GM08714 (cell line): ENCODE measurements at regions not wholly inside any gene's neighbourhood (a gene's known extent, or its start where the extent isn't known, plus 50 kb on each side); places are given as distances from the start of the nearest gene placed in this dataset.
"Not testable (repeated sequence)": the region's sequence is repeated elsewhere in the genome, so short reads cannot be mapped to it uniquely, and the experiment has no call there.

Experiments
- H3K4me3 ChIP-seq: fragments of 200-500 bp; sonication (Bioruptor generic); 2 replicates; pipeline ENCODE4 v1.5.1; 2014; ENCODE audit warnings: mild to moderate bottlenecking, low read length, inconsistent platforms
- ZNF274 ChIP-seq: IDR thresholded peaks from 2 replicates; pipeline ENCODE4 v1.6.1; 2012; ENCODE audit warnings: mild to moderate bottlenecking, low read depth, low read length

DNA sequence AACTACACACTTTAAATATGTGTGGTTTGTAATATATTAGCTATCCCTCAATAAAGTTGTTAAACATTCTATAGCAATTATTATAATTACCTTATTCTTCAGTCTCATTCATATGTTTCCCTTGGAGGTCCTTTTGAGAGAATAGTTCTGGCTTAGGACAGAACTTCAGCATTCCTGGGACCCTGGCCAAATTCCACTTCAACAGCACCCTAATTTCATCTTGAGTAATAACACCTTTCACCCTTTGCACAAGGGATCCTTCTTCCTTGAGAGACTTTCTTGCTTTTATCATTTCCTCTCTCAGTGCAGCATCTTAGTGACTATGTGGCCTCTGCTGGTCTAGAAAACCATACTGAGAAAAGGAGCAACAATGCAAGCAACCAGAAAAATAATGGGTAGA is 255.9 kb downstream of the C11orf87 start:
- no peak overlapping the region for H3K4me3 ChIP-seq
- TF ChIP-seq ZNF274, result no peak

DNA sequence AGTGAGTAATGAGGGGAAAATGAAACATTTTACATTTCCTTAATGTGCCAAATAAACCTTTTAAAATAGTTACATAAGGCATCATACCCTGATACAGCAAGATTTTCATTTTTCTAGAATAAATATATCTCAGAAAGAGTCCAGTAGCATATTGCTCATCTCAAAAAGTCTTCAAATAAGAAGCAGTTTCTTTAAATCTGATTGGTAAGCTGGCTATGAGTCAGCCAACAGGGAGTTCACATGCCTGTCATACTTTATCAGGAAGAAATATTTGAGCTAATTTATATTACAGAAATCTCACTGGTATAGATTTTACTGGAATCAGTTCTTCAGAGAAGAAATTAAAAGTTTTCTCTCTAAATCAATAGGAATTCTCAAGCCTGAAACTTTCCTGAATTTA is 258.1 kb downstream of the C11orf87 start:
- no peak for TF ChIP-seq ZNF274
- H3K4me3 ChIP-seq, result no peak overlapping the region

DNA sequence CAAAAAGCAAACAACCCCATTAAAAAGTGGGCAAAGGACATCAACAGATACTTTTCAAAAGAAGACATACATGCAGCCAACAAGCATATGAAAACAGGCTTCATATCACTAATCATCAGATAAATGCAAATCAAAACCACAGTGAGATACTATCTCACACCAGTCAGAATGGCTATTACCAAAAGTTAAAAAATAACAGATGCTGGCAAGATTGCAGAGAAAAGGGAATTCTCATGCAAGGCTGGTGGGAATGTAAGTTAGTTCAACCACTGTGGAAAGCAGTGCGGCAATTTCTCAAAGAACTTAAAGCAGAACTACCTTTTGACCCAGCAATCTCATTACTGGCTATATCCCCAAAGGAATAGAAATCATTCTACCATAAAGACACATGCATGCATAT is 260.8 kb downstream of the C11orf87 start:
- not testable (repeated sequence) for H3K4me3 ChIP-seq

DNA sequence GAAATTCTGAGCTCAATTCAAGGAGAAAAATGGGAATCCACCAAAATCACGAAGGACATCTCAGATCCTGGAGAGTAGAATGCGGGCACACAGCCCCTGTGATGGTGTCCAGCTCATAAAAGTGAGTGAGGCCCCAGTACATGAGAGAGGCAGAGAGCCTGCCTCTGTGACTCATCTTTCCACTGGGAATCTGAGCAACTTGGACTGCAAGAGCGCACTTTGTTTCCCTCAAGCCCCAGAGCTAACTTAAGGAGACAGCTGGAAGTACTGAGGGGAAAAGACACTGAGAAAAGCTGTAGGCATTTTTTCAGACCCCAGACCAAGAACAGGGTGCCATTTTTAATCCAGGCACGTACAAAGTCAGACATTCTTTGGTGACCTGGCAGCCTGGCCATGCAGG is 273.7 kb downstream of the C11orf87 start:
- H3K4me3 ChIP-seq, result no peak overlapping the region
- no peak for TF ChIP-seq ZNF274

DNA sequence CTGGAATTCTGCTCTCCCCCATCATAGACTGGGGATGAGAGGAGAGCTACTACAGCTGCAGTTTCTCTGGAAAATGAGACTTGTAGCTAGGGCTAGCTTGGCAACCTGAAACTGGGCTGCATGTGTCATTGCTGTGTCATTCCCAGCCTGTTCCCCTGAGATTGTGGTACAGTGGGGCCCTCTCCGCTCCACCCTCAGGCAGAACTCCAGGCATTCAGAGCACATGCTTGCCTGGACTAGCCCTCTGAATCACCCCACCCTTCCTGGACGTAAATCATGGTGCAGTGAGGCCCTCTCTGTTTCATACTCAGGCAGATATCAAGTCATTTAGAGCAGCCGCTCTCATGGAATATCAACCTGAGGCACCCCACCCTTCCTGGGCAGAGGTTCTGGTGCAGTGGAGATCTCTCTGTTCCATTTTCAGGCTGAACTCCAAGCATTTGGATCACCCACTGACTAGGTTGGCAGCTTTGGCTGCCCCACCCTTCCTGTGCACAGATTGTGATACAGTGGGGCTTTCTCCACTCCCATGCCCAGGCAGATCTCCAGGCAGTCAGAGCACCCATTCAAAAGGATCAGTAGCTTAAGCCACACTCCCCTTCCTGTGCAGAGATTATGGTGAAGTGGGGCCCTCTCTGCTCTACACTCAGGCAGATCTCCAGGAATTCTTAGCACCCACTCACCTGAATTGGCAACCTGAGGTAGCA is 274.4 kb downstream of the C11orf87 start:
- TF ChIP-seq ZNF274, result no peak
- no peak overlapping the region for H3K4me3 ChIP-seq

DNA sequence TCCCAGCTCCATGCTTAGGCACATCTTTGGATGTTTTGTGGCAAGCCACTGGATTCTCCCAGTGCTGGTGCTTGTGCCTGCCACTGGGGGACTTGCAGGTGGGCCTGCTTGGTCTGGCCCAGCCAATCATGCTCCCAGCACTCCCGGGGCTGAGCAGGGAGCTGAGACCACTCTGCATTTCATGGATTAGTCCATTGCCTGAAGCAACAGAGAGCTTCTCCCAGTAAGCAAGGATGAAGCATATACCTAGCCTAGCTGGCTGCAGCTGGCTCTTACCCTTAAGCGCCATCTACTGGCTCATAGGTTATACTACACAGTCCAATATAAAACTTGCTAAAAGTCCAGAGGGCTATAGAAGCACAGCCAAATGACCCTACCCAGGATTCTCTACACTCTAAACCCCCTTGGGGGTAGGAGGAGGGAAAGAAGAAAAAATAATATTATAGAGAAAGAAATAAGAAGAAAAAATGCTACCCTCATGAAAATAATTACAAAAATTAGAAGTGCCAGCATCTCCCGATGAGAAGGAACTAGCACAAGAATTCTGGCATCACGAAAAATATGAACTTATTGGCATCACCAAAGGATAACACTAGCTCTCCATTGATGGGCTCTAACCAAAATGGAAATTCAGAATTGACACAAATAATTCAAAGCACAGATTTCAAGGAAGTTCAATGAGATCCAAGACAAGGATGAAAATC is 275.3 kb downstream of the C11orf87 start:
- TF ChIP-seq ZNF274, result no peak
- no peak overlapping the region for H3K4me3 ChIP-seq

DNA sequence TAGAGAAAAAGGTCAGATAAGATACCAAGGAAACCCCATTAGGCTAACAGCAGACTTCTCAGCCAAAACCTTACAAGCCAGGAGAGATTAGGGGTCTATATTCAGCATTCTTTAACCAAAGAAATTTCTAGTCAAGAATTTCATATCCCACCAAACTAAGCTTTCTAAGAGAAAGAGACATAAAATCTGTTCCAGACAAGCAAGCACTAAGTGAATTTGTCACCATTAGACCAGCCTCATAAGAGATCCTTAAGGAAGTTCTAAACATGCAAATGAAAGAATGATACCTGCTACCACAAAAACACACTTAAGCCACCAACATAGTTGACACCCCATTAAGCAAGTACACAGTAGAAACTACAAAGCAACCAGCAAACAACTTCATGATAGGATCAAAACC is 276.2 kb downstream of the C11orf87 start:
- TF ChIP-seq ZNF274, result no peak
- H3K4me3 ChIP-seq, result no peak overlapping the region

DNA sequence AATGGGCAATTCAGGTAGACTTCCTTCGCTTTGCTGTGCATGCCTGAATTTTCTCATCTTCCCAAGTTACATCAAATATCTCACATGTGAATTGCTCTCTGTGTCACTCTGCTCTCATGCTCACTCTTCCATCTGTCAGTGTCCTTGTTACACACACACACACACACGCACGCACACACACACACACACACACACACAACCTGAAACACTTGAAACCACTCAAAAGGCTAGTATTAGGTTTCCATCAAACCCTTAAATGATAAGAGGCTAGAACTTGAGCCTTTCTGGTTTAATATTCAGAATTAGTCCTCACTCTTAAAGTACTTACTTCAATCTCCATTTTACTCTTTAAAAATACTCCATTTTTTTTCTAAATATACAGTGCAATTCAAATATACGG is 282.4 kb downstream of the C11orf87 start:
- H3K4me3 ChIP-seq, result no peak overlapping the region
- TF ChIP-seq ZNF274, result no peak

DNA sequence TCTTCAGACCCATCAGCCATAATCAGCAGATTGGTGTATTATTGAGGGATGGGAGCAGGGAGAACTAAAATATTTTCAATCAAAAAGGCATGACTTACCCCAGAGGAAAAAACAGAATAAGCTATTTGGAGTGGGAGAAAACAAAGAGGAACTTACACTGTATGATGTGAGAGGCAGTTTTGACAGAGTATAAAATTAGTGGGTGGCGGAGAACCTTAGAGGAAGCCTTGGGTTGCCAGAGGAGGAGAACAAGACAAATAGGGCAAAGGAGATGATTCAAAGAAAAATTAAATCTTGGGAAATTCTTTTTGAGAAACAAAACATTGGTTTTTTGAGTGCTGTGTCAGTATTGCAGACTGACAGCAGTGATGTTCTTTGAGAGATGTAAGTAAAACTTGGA is 285.0 kb downstream of the C11orf87 start:
- TF ChIP-seq ZNF274, result no peak
- H3K4me3 ChIP-seq, result no peak overlapping the region

DNA sequence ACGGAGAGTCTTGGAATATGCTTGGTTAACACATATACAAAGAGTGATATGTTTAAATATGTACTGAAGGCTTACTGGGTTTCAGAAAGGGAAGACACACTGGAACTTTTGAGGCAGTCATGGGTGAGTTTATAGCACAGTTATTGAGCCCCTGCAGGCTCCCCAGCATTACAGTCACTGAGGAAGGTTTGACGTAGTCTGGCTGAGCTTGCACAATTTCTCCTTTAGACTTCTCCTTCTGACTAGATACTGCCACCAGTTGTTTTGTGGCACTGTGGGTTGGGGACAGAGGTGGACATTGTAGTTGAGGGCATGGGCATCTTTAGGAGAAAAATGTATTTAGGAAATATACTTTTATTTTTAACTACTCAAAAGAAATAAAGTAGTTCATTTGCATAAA is 285.4 kb downstream of the C11orf87 start:
- H3K4me3 ChIP-seq, result no peak overlapping the region

DNA sequence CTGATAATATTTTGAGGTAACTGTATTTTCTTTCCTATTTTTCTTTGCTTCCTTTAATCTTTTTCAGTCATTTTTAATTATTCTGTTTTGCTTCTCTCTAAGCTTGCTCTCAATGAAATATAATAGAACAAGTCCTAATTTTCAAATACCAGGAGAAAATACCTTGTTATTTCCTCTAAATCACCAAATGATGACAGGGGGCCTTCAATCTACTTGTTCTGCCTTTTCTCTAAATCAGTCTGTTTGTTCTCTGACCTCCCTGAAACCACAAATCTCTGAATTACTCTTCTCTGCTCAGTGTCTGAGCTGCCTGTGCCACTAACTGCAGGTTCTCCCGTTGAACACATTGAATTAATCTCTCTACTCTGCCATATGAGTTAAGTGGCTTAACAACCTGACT is 286.2 kb downstream of the C11orf87 start:
- H3K4me3 ChIP-seq, result no peak overlapping the region
- TF ChIP-seq ZNF274, result no peak

More for the DNA sequence above, 285.4 kb downstream of the C11orf87 start:
- no peak for TF ChIP-seq ZNF274

DNA sequence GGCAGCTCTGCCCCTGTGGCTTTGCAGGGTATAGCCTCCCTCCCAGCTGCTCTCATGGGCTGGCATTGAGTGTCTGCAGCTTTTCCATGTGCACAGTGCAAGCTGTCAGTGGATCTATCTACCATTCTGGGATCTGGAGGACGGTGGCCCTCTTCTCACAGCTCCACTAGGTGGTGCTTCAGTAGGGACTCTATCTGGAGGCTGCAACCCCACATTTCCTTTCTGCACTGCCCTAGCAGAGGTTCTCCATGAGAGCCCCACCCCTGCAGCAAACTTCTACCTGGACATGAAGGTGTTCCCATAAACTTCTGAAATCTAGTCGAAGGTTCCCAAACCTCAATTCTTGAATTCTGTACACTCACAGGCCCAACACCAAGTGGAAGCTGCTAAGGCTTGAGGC is 292.5 kb downstream of the C11orf87 start:
- not testable (repeated sequence) for H3K4me3 ChIP-seq

DNA sequence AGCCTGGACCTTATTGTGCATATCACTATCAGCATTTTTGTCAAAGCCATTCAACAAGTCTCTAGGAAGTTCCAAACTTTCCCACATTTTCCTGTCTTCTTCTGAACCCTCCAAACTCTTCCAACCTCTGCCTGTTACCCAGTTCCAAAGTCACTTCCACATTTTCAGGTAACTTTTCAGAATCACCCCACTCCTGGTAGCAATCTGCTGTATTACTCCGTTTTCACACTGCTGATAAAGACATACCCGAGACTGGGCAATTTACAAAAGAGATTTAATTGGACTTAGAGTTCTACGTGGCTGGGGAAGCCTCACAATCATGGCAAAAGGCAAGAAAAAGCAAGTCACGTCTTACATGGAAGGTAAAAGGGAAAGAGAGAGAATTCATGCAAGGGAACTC is 293.4 kb downstream of the C11orf87 start:
- not testable (repeated sequence) for H3K4me3 ChIP-seq

DNA sequence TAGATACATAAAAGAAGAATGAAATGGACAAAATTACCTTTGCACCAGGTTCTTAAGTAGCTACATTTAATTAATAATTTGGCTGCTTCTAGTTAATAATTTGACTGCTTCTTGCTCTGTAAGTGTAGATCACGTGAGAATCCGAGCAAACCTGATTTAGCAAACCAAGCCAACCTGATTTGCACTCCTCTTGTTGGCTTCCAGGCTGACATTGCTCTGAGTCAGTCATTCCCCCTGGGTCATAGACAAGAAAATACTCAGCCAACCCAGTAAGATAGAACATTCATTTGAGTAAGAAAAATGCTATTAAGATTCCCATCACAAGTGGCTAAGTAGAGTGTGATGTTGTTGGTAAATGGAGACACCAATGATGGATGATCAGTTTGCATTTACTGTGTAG is 304.1 kb downstream of the C11orf87 start:
- TF ChIP-seq ZNF274, result no peak
- H3K4me3 ChIP-seq, result no peak overlapping the region

DNA sequence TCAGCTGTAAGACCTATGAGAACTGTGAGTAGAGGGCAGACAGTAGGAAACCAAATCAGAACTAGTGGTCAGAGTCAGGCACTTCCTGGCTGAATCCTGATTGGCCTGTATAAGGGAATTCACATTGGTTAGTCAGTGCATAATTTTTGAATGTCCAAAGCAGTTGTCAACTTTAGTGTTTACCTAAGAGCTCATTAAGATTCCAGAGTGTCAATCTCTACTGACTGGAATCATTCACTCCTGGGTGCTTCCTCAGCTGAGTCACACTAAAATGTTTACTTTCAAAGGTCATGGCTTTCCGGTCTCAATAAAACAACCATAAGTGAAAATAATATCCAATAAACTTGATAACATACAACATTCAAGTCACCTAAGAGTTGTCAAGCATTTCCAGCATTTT is 306.1 kb downstream of the C11orf87 start:
- H3K4me3 ChIP-seq, result no peak overlapping the region
- no peak for TF ChIP-seq ZNF274

DNA sequence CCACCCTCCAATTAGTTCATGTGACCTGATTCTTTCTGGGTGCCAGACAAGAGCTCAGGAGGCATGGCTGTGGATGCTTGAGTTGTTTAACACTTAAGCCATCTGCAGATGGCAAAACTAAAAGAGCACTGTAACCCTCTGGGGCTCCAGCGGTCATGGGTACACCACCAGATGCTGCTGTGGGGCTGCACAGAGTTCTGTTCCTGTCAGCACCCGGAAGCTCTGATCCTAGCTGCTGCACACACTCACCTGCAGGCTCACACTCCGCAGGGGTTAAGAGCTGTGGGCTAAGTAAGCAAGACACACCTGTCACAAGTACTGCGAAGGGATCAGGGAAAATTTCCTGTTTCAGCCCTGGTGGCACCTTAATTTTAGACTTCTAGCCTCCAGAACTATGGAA is 307.8 kb downstream of the C11orf87 start:
- no peak overlapping the region for H3K4me3 ChIP-seq
- TF ChIP-seq ZNF274, result no peak
